ENCODE measurements at regions not wholly inside any gene's neighbourhood (a gene's known extent, or its start where the extent isn't known, plus 50 kb on each side); places are given as distances from the start of the nearest gene placed in this dataset.

- no peak overlapping the region for H3K9ac ChIP-seq (ENCODE audit: low read length in 2 of 2)
- H3K9me3 ChIP-seq (ENCODE audit: control insufficient read depth in 2 of 2, low read length in 2 of 2), result peaks cover 8 to 15% of the 10 kb centered on the region in 2 donors
- peaks cover 7 to 10% of the 10 kb centered on the region in 2 donors for H3K27me3 ChIP-seq (ENCODE audit: control insufficient read depth in 1 of 2, insufficient read depth in 2 of 2, low read length in 2 of 2)
- H3K27ac ChIP-seq (ENCODE audit: low read length), result no peak overlapping the region
- no peak overlapping the region for H3K4me3 ChIP-seq (ENCODE audit: low read length in 2 of 2)
- H3K4me1 ChIP-seq (ENCODE audit: control insufficient read depth, insufficient read depth, low read length), result peaks cover 3% of the 10 kb centered on the region
- H3K36me3 ChIP-seq (ENCODE audit: control insufficient read depth in 2 of 2, insufficient read depth in 2 of 2, low read length in 2 of 2), result no peaks in the 10 kb centered on the region
These were observed 68.9 kb downstream of the NCR2 start for GRCh38 chr6:41404182-41404845.

GRCh38 chr6:41405941-41406727 is 70.7 kb downstream of the NCR2 start:
- H3K4me1 ChIP-seq (ENCODE audit: control insufficient read depth, insufficient read depth, low read length), result peaks cover 3% of the 10 kb centered on the region
- H3K27me3 ChIP-seq (ENCODE audit: control insufficient read depth in 1 of 2, insufficient read depth in 2 of 2, low read length in 2 of 2), result peaks cover 7 to 13% of the 10 kb centered on the region in 2 donors
- H3K36me3 ChIP-seq (ENCODE audit: control insufficient read depth in 2 of 2, insufficient read depth in 2 of 2, low read length in 2 of 2), result no peaks in the 10 kb centered on the region
- peaks cover 6 to 12% of the 10 kb centered on the region in 2 donors for H3K9me3 ChIP-seq (ENCODE audit: control insufficient read depth in 2 of 2, low read length in 2 of 2)
- no peak overlapping the region for H3K4me3 ChIP-seq (ENCODE audit: low read length in 2 of 2)
- no peak overlapping the region for H3K27ac ChIP-seq (ENCODE audit: low read length)
- no peak overlapping the region for H3K9ac ChIP-seq (ENCODE audit: low read length in 2 of 2)

GRCh38 chr6:41406728-41407489 is 71.5 kb downstream of the NCR2 start:
- Histone ChIP-seq H3K27me3 (ENCODE audit: control insufficient read depth in 1 of 2, insufficient read depth in 2 of 2, low read length in 2 of 2) (peaks cover 10 to 16% of the 10 kb centered on the region in 2 donors), H3K4me3 (ENCODE audit: low read length in 2 of 2) (no peak overlapping the region)

GRCh38 chr6:41408576-41408975 is 73.2 kb downstream of the NCR2 start:
- Histone ChIP-seq H3K9ac (ENCODE audit: low read length in 2 of 2) (no peak overlapping the region), H3K27me3 (ENCODE audit: control insufficient read depth in 1 of 2, insufficient read depth in 2 of 2, low read length in 2 of 2) (peaks cover 11 to 25% of the 10 kb centered on the region in 2 donors), H3K9me3 (ENCODE audit: control insufficient read depth in 2 of 2, low read length in 2 of 2) (peaks cover 0 to 6% of the 10 kb centered on the region in 2 donors), H3K4me1 (ENCODE audit: control insufficient read depth, insufficient read depth, low read length) (peaks cover 3% of the 10 kb centered on the region), H3K4me3 (ENCODE audit: low read length in 2 of 2) (no peak overlapping the region), H3K36me3 (ENCODE audit: control insufficient read depth in 2 of 2, insufficient read depth in 2 of 2, low read length in 2 of 2) (no peaks in the 10 kb centered on the region), H3K27ac (ENCODE audit: low read length) (no peak overlapping the region)

More at GRCh38 chr6:41406728-41407489, 71.5 kb downstream of the NCR2 start:
- Histone ChIP-seq H3K9ac (ENCODE audit: low read length in 2 of 2) (no peak overlapping the region), H3K4me1 (ENCODE audit: control insufficient read depth, insufficient read depth, low read length) (peaks cover 3% of the 10 kb centered on the region), H3K36me3 (ENCODE audit: control insufficient read depth in 2 of 2, insufficient read depth in 2 of 2, low read length in 2 of 2) (no peaks in the 10 kb centered on the region), H3K27ac (ENCODE audit: low read length) (no peak overlapping the region), H3K9me3 (ENCODE audit: control insufficient read depth in 2 of 2, low read length in 2 of 2) (peaks cover under 1 to 6% of the 10 kb centered on the region in 2 donors)

DNA sequence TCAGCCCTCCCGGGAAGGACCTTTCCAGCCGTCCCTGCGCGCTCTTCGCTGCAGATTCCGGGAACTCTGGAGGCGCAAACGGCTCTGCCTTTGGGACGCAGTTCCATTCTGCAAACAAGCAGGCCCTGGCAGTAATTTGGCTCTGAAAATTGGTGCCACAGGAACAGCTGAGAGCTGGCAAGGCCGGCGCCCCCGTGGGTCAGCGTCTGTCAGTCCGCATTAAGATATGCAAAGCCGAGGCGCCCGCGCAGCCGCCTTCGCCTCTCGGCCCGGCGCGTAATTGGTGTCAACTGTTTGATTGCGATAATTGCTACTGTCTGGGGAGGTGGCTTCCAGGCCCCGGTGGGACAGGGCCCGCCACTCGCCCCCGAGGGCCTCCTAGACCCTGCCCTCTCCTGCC is 73.6 kb downstream of the NCR2 start:
- Histone ChIP-seq H3K4me1 (ENCODE audit: control insufficient read depth, insufficient read depth, low read length) (peaks cover 3% of the 10 kb centered on the region), H3K27me3 (ENCODE audit: control insufficient read depth in 1 of 2, insufficient read depth in 2 of 2, low read length in 2 of 2) (peaks cover 14 to 29% of the 10 kb centered on the region in 2 donors), H3K27ac (ENCODE audit: low read length) (no peak overlapping the region), H3K4me3 (ENCODE audit: low read length in 2 of 2) (no peak overlapping the region), H3K9me3 (ENCODE audit: control insufficient read depth in 2 of 2, low read length in 2 of 2) (peaks cover 0 to 6% of the 10 kb centered on the region in 2 donors), H3K9ac (ENCODE audit: low read length in 2 of 2) (no peak overlapping the region), H3K36me3 (ENCODE audit: control insufficient read depth in 2 of 2, insufficient read depth in 2 of 2, low read length in 2 of 2) (no peaks in the 10 kb centered on the region)

- Histone ChIP-seq H3K9ac (ENCODE audit: low read length in 2 of 2) (no peak overlapping the region), H3K27ac (ENCODE audit: low read length) (no peak overlapping the region), H3K27me3 (ENCODE audit: control insufficient read depth in 1 of 2, insufficient read depth in 2 of 2, low read length in 2 of 2) (peaks cover 14 to 29% of the 10 kb centered on the region in 2 donors), H3K9me3 (ENCODE audit: control insufficient read depth in 2 of 2, low read length in 2 of 2) (peaks cover 0 to 6% of the 10 kb centered on the region in 2 donors), H3K4me1 (ENCODE audit: control insufficient read depth, insufficient read depth, low read length) (peaks cover 3% of the 10 kb centered on the region), H3K4me3 (ENCODE audit: low read length in 2 of 2) (no peak overlapping the region), H3K36me3 (ENCODE audit: control insufficient read depth in 2 of 2, insufficient read depth in 2 of 2, low read length in 2 of 2) (no peaks in the 10 kb centered on the region)
These were observed 74.1 kb downstream of the NCR2 start for GRCh38 chr6:41409489-41409888.

DNA sequence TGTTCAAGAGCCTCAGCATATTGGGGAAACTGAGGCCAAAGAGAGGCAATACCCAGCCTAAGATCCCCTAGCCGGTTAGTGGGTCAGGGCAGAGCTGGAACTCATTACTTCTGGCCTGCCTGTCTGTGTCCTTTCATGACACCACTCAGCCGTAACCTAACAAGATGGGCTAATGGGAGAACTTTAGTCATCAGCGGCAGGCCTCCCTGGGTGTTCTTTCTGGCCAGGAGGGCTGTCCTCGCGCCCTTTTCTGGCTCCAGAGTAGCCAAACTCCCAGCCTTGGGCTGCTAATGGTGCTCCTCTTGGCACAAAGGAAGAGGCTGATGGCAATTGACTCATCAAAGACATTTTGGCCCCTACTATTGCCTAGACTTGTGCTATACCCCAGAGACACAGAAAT is 76.6 kb downstream of the NCR2 start:
- H3K27me3 ChIP-seq (ENCODE audit: control insufficient read depth in 1 of 2, insufficient read depth in 2 of 2, low read length in 2 of 2), result peaks cover 20 to 32% of the 10 kb centered on the region in 2 donors
- H3K4me1 ChIP-seq (ENCODE audit: control insufficient read depth, insufficient read depth, low read length), result peaks cover 2% of the 10 kb centered on the region
- H3K36me3 ChIP-seq (ENCODE audit: control insufficient read depth in 2 of 2, insufficient read depth in 2 of 2, low read length in 2 of 2), result no peaks in the 10 kb centered on the region

DNA sequence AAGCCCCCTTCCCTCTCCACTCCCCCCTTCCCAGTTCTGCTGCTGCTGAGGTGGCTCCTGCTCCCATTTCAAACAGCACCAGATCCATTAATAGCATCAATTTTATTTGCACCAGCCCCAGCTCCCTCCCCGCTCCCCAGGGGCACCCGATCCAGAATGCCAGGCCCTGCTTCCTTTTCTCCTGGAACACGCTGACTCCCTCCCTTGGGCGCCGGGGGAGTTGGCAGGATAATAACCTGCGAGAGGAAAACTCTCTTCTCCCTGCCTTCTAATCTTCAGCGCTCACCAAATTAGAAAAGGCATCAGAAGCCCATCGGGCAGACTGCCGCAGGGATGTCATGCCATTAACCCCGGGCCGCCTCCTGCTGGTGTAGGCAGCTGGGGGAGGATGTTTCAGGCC is 77.8 kb downstream of the NCR2 start:
- Histone ChIP-seq H3K36me3 (ENCODE audit: control insufficient read depth in 2 of 2, insufficient read depth in 2 of 2, low read length in 2 of 2) (no peaks in the 10 kb centered on the region), H3K9ac (ENCODE audit: low read length in 2 of 2) (no peak overlapping the region)

More for the DNA sequence above, 76.6 kb downstream of the NCR2 start:
- Histone ChIP-seq H3K9me3 (ENCODE audit: control insufficient read depth in 2 of 2, low read length in 2 of 2) (no peaks in the 10 kb centered on the region), H3K27ac (ENCODE audit: low read length) (no peak overlapping the region), H3K4me3 (ENCODE audit: low read length in 2 of 2) (no peak overlapping the region), H3K9ac (ENCODE audit: low read length in 2 of 2) (no peak overlapping the region)

GRCh38 chr6:41416501-41416837 is 81.1 kb downstream of the NCR2 start:
- H3K27ac ChIP-seq (ENCODE audit: low read length), result no peak overlapping the region
- no peak overlapping the region for H3K9ac ChIP-seq (ENCODE audit: low read length in 2 of 2)
- H3K27me3 ChIP-seq (ENCODE audit: control insufficient read depth in 1 of 2, insufficient read depth in 2 of 2, low read length in 2 of 2), result peaks cover 16 to 25% of the 10 kb centered on the region in 2 donors
- H3K36me3 ChIP-seq (ENCODE audit: control insufficient read depth in 2 of 2, insufficient read depth in 2 of 2, low read length in 2 of 2), result no peaks in the 10 kb centered on the region
- no peaks in the 10 kb centered on the region for H3K4me1 ChIP-seq (ENCODE audit: control insufficient read depth, insufficient read depth, low read length)
- H3K9me3 ChIP-seq (ENCODE audit: control insufficient read depth in 2 of 2, low read length in 2 of 2), result peaks cover 3 to 4% of the 10 kb centered on the region in 2 donors
- H3K4me3 ChIP-seq (ENCODE audit: low read length in 2 of 2), result no peak overlapping the region

More for the DNA sequence above, 77.8 kb downstream of the NCR2 start:
- Histone ChIP-seq H3K27ac (ENCODE audit: low read length) (no peak overlapping the region), H3K4me1 (ENCODE audit: control insufficient read depth, insufficient read depth, low read length) (no peaks in the 10 kb centered on the region), H3K9me3 (ENCODE audit: control insufficient read depth in 2 of 2, low read length in 2 of 2) (no peaks in the 10 kb centered on the region), H3K4me3 (ENCODE audit: low read length in 2 of 2) (no peak overlapping the region), H3K27me3 (ENCODE audit: control insufficient read depth in 1 of 2, insufficient read depth in 2 of 2, low read length in 2 of 2) (peaks cover 16 to 29% of the 10 kb centered on the region in 2 donors)

- Histone ChIP-seq H3K9me3 (ENCODE audit: control insufficient read depth in 2 of 2, low read length in 2 of 2) (peaks cover 3 to 4% of the 10 kb centered on the region in 2 donors), H3K27ac (ENCODE audit: low read length) (no peak overlapping the region), H3K27me3 (ENCODE audit: control insufficient read depth in 1 of 2, insufficient read depth in 2 of 2, low read length in 2 of 2) (peaks cover 9 to 10% of the 10 kb centered on the region in 2 donors), H3K4me3 (ENCODE audit: low read length in 2 of 2) (no peak overlapping the region), H3K9ac (ENCODE audit: low read length in 2 of 2) (no peak overlapping the region), H3K36me3 (ENCODE audit: control insufficient read depth in 2 of 2, insufficient read depth in 2 of 2, low read length in 2 of 2) (no peaks in the 10 kb centered on the region), H3K4me1 (ENCODE audit: control insufficient read depth, insufficient read depth, low read length) (no peaks in the 10 kb centered on the region)
These were observed 83.3 kb downstream of the NCR2 start for GRCh38 chr6:41418741-41419140.
